ENCODE measurements at regions not wholly inside any gene's neighbourhood (a gene's known extent, or its start where the extent isn't known, plus 50 kb on each side); places are given as distances from the start of the nearest gene placed in this dataset.

GRCh38 chr6:168959696-168960095 lies 293.9 kb downstream of the THBS2 start:
- no peak for DNase-seq
- no peak for TF ChIP-seq CTCF (IDR thresholded peaks at IDR 0.05)
- intact Hi-C loops (cut with DNase I): no loop called here
- H3K9me3 ChIP-seq: no peaks in the 10 kb centered on the region
- H3K27ac ChIP-seq: no peak overlapping the region
- H3K36me3 ChIP-seq: no peaks in the 10 kb centered on the region
- no peaks in the 10 kb centered on the region for H3K27me3 ChIP-seq
- no peaks in the 10 kb centered on the region for H3K4me1 ChIP-seq
- H3K9ac ChIP-seq (ENCODE audit: low read depth in 2 of 2, low read length in 2 of 2): no peak overlapping the region
- no peak overlapping the region for H3K4me3 ChIP-seq

- H3K27ac ChIP-seq: no peak overlapping the region
- TF ChIP-seq CTCF (IDR thresholded peaks at IDR 0.05): peak; percentile 72
- H3K4me1 ChIP-seq: no peaks in the 10 kb centered on the region
- no peak overlapping the region for H3K4me3 ChIP-seq
- peak; percentile 60 for DNase-seq
- intact Hi-C loops (cut with DNase I): no loop called here
- H3K36me3 ChIP-seq: no peaks in the 10 kb centered on the region
- no peaks in the 10 kb centered on the region for H3K9me3 ChIP-seq
- no peaks in the 10 kb centered on the region for H3K27me3 ChIP-seq
- H3K9ac ChIP-seq (ENCODE audit: low read depth in 2 of 2, low read length in 2 of 2): no peak overlapping the region
These were observed 296.5 kb downstream of the THBS2 start for GRCh38 chr6:168956884-168957730.

GRCh38 chr6:168956141-168956838 lies 297.4 kb downstream of the THBS2 start:
- no peak overlapping the region for H3K27ac ChIP-seq
- H3K36me3 ChIP-seq: no peaks in the 10 kb centered on the region
- no peak for DNase-seq
- H3K4me1 ChIP-seq: no peaks in the 10 kb centered on the region
- no peak overlapping the region for H3K4me3 ChIP-seq
- no peak for TF ChIP-seq CTCF (IDR thresholded peaks at IDR 0.05)
- intact Hi-C loops (cut with DNase I): no loop called here
- no peaks in the 10 kb centered on the region for H3K9me3 ChIP-seq
- H3K27me3 ChIP-seq: no peaks in the 10 kb centered on the region
- no peak overlapping the region for H3K9ac ChIP-seq (ENCODE audit: low read depth in 2 of 2, low read length in 2 of 2)

DNA sequence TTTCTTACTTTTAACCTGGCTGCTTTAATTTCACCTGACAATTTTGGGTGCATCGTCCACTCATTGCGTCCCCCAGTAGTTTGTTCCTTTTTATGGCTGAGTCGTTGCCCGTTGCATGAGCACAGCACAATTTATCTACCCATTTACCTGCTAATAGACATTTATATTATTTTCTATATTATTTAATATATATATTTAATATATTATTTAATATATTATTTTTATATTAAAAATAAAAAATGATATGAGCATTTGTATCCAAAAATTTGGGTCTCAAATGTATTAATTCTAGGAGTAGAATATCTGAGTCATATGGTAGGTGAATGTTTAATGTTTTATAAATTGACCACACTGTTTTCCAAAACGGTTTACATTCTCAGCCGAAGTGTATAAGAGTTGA lies 300.2 kb downstream of the THBS2 start:
- Histone ChIP-seq H3K4me3 (no peak overlapping the region), H3K27me3 (no peaks in the 10 kb centered on the region), H3K36me3 (no peaks in the 10 kb centered on the region), H3K9me3 (no peaks in the 10 kb centered on the region), H3K9ac (ENCODE audit: low read depth in 2 of 2, low read length in 2 of 2) (no peak overlapping the region), H3K4me1 (no peaks in the 10 kb centered on the region), H3K27ac (no peak overlapping the region)
- TF ChIP-seq CTCF (IDR thresholded peaks at IDR 0.05): no peak
- intact Hi-C loops (cut with DNase I): no loop called here
- no peak for DNase-seq

DNA sequence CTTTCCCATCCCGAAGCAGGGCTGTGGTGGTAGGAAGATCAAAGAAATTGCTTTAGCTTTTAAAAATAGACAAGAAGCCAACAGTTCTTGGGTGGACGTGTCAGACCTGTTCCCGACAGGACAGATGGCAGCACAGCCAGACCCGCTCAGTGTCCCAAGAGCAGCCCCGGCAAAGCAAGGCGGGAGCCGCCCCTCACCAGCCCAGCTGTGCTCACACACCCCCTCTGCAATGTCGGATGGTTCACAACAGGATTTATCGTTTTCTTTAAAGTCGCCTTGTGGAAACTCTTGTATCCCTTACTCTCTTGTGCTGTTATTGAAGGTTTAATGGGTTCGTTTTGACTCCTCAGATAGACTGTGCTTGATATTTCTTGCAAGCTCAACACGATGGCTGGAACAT lies 302.4 kb downstream of the THBS2 start:
- Histone ChIP-seq H3K27me3 (no peaks in the 10 kb centered on the region), H3K4me1 (no peaks in the 10 kb centered on the region), H3K36me3 (no peaks in the 10 kb centered on the region), H3K27ac (peak overlapping the region; percentile 18), H3K4me3 (no peak overlapping the region), H3K9me3 (no peaks in the 10 kb centered on the region), H3K9ac (ENCODE audit: low read depth in 2 of 2, low read length in 2 of 2) (no peak overlapping the region)
- intact Hi-C loops (cut with DNase I): no loop called here
- no peak for TF ChIP-seq CTCF (IDR thresholded peaks at IDR 0.05)
- no peak for DNase-seq
